ENCODE measurements at regions not wholly inside any gene's neighbourhood (a gene's known extent, or its start where the extent isn't known, plus 50 kb on each side); places are given as distances from the start of the nearest gene placed in this dataset.

DNA sequence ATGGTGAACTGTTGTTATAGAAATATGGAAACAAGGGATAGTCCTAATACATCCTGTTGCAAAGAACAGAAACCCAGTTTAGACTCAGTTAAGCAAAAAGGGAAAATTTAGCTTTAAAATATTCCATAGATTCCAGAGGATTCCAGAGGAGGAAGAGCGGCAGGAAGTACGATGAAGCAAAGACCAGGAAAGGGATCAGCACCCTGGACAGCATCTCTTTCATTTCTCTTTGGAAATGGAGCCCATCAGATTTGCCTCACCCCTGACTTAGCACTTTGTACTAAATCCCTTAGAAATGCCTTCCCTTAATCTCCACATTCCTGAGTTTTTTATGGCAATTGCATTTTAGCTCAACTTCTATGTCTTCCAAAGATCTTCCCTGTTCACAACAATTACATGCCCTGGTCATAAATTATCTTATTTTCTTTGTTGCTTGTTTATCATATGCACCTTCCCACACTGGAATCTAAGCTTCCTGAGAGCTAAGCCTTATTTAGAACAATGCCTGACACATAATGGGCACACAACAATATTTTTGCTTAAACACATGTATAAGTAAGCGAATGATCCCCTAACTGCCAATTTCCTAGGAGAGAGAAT lies 150.0 kb upstream of the RBFOX1 start:
- CTCF ChIA-PET = no interaction called here
- DNase-seq (ENCODE audit: low read depth, low spot score) = no peak

DNA sequence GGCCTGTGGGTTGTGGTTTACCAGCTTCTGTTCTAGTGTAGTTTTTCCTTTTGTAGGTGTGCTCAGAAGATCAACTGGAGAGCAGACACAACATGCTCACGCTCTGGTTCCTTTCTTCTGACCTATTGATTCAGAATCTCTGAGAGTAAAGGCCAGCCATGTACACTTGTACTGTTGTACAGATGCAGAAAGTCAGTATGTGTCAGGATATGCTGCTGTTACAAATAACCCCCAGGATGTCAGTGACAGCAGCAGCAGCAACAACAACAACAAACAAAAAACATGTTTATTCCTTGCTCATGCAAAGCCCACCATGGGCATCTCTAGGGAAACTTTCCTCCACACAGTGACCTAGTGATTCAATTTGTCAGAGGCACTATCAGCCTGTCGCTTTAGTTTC lies 154.8 kb upstream of the RBFOX1 start:
- ChIA-PET CTCF (no interaction called here), POLR2A (no interaction called here)
- TF ChIP-seq, protein P1, sequence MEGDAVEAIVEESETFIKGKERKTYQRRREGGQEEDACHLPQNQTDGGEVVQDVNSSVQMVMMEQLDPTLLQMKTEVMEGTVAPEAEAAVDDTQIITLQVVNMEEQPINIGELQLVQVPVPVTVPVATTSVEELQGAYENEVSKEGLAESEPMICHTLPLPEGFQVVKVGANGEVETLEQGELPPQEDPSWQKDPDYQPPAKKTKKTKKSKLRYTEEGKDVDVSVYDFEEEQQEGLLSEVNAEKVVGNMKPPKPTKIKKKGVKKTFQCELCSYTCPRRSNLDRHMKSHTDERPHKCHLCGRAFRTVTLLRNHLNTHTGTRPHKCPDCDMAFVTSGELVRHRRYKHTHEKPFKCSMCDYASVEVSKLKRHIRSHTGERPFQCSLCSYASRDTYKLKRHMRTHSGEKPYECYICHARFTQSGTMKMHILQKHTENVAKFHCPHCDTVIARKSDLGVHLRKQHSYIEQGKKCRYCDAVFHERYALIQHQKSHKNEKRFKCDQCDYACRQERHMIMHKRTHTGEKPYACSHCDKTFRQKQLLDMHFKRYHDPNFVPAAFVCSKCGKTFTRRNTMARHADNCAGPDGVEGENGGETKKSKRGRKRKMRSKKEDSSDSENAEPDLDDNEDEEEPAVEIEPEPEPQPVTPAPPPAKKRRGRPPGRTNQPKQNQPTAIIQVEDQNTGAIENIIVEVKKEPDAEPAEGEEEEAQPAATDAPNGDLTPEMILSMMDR (IDR thresholded peaks at IDR 0.05; ENCODE audit: insufficient read depth, low read length, missing control alignments) = no peak
- no peak for DNase-seq (ENCODE audit: low read depth, low spot score)
- no peak overlapping the region for H3K4me3 ChIP-seq (ENCODE audit: low read depth, low read length)

More for the DNA sequence above, 150.0 kb upstream of the RBFOX1 start:
- TF ChIP-seq, protein P1 (IDR thresholded peaks at IDR 0.05; ENCODE audit: insufficient read depth, low read length, missing control alignments) = no peak
- no peak overlapping the region for H3K4me3 ChIP-seq (ENCODE audit: low read depth, low read length)
- POLR2A ChIA-PET = no interaction called here

DNA sequence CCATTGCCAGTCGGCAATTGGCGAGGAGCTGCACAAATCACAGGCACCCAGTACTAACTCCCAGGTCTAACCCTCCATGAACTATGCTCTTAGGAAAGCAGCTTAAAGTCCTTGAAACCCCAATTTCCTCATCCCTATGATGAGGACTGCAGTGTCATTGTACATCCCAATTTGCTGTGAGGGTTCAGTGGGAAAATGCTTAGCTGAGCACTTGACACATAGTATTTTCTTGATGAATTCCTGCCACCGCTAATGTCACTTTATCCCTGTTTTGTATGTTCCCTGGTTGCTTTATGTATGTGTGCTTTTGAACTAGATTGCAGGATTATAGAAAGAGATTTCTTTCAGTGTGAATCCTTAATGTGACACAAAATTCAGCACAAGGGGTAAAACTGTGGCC lies 161.5 kb upstream of the RBFOX1 start:
- POLR2A ChIA-PET = no interaction called here
- TF ChIP-seq, protein P1 (IDR thresholded peaks at IDR 0.05; ENCODE audit: insufficient read depth, low read length, missing control alignments) = no peak
- CTCF ChIA-PET = no interaction called here
- no peak for DNase-seq (ENCODE audit: low read depth, low spot score)
- H3K4me3 ChIP-seq (ENCODE audit: low read depth, low read length) = no peak overlapping the region

DNA sequence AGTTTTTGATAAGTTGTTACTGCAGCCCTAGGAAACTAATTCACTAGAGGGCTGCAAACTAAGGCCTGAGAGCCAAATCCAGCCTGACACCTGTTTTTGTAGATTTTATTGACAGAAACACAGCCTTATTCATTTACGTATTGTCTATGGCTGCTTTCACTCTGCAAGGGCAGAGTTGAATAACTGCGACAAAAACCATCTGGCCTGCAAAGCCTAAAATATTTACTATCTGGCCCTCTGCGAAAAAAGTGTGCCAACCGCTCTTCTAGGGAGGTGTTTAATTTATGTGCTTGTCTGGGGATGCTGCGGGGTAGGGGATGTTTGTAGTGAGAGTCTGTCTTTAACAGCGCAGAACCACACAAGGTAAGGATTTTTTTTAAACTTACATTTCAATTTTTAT lies 165.0 kb upstream of the RBFOX1 start:
- TF ChIP-seq, protein P1 (IDR thresholded peaks at IDR 0.05; ENCODE audit: insufficient read depth, low read length, missing control alignments) = no peak

DNA sequence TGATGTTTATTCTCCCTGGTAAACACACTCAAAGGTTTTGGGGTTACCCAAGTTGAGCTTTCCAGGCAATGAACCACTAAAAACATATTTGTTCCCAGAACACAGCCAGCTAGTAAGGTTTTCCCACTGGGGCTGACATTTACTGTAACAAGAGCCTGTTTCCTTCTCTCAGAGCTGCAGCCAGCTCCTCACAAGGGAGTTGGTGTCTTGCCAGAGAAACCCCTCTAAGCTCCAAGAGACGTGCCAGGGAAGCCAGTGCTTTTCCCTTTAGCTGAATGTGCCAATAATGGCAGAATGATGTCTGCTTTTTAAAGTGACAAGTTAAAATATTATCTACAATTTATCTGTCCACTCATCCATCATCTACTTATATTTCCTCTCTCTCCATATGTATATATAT lies 170.8 kb upstream of the RBFOX1 start:
- POLR2A ChIA-PET = no interaction called here
- CTCF ChIA-PET = no interaction called here
- no peak for DNase-seq (ENCODE audit: low read depth, low spot score)
- no peak overlapping the region for H3K4me3 ChIP-seq (ENCODE audit: low read depth, low read length)
- TF ChIP-seq, protein P1 (IDR thresholded peaks at IDR 0.05; ENCODE audit: insufficient read depth, low read length, missing control alignments) = no peak

More for the DNA sequence above, 165.0 kb upstream of the RBFOX1 start:
- POLR2A ChIA-PET = no interaction called here
- no peak overlapping the region for H3K4me3 ChIP-seq (ENCODE audit: low read depth, low read length)
- CTCF ChIA-PET = no interaction called here
- DNase-seq (ENCODE audit: low read depth, low spot score) = no peak

DNA sequence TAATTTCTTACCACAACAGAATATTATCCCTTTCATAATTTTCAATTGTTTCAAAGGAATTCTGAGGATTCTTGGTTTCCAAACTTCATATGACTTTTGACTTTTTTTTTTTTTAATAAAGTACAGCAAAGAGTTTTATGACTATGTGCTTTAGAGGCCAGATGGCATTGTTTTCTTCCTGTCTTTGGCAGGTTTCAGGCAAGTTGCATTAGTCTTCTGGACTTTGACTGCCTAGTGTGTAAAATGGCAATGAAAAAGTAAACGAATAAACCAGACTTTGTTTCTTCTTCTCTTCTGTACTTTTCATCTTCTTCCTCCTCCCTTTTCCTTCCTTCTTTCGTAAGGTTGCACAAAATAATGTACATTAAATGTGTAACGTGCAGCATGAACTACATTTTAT lies 172.6 kb upstream of the RBFOX1 start:
- TF ChIP-seq, protein P1 (IDR thresholded peaks at IDR 0.05; ENCODE audit: insufficient read depth, low read length, missing control alignments) = no peak
- DNase-seq (ENCODE audit: low read depth, low spot score) = no peak
- no peak overlapping the region for H3K4me3 ChIP-seq (ENCODE audit: low read depth, low read length)
- CTCF ChIA-PET = no interaction called here
- POLR2A ChIA-PET = no interaction called here

Measured in AG04449 (cell line).